ENCODE measurements at regions not wholly inside any gene's neighbourhood (a gene's known extent, or its start where the extent isn't known, plus 50 kb on each side); places are given as distances from the start of the nearest gene placed in this dataset.

DNA sequence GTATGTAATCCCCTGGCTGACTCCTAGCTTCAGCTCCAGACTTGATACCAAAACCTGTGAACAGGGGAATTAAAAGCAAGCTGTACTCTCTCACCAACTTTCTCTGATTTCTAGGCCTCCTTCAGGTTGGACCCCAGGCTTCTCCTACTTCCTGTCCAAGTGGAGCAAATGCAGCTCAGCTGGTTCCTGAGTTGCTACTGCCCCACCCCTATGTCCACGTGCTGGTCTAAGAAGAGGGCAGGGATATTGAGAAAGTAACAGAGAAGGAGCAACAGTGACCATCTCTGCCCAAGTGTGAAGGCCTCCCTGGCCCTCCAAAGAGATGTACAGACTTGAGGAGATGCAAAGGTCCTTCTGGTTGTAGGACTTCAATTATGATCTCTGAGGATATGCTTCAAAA is 188.3 kb upstream of the MCHR2 start:
- TF ChIP-seq, protein P1, sequence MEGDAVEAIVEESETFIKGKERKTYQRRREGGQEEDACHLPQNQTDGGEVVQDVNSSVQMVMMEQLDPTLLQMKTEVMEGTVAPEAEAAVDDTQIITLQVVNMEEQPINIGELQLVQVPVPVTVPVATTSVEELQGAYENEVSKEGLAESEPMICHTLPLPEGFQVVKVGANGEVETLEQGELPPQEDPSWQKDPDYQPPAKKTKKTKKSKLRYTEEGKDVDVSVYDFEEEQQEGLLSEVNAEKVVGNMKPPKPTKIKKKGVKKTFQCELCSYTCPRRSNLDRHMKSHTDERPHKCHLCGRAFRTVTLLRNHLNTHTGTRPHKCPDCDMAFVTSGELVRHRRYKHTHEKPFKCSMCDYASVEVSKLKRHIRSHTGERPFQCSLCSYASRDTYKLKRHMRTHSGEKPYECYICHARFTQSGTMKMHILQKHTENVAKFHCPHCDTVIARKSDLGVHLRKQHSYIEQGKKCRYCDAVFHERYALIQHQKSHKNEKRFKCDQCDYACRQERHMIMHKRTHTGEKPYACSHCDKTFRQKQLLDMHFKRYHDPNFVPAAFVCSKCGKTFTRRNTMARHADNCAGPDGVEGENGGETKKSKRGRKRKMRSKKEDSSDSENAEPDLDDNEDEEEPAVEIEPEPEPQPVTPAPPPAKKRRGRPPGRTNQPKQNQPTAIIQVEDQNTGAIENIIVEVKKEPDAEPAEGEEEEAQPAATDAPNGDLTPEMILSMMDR (IDR thresholded peaks at IDR 0.05): no peak
- TF ChIP-seq EP300 (IDR thresholded peaks at IDR 0.05): no peak

Measured in ovary (tissue), 3 donors.